Omental fat pad (tissue), 3 donors: ENCODE measurements at regions not wholly inside any gene's neighbourhood (a gene's known extent, or its start where the extent isn't known, plus 50 kb on each side); places are given as distances from the start of the nearest gene placed in this dataset.
"Not testable (repeated sequence)": the region's sequence is repeated elsewhere in the genome, so short reads cannot be mapped to it uniquely, and the experiment has no call there.

Experiments used
- ATAC-seq: fragments of 150-250 bp; one replicate; pipeline ENCODE4 v1.9.1; 2016; ENCODE audit warnings: mild to moderate bottlenecking, moderate library complexity; ENCODE audit not compliant: low FRiP score
- DNase-seq: peaks from one replicate; pipeline ENCODE4 v3.0.0-alpha.2; 2019; ENCODE audit warnings: low spot score
- CTCF ChIP-seq, 3 donors: fragments of 450-650 bp; IDR thresholded peaks; one replicate each; pipeline ENCODE4 v1.5.1; 2016 to 2017; ENCODE audit warnings: antibody characterized with exemption in 3 of 3, mild to moderate bottlenecking in 3 of 3, moderate library complexity in 2 of 3

GRCh38 chr2:62326735-62327134 lies 130.8 kb downstream of the B3GNT2 start:
- ATAC-seq: no peak
- TF ChIP-seq CTCF (IDR thresholded peaks at IDR 0.05): no peak
- DNase-seq: no peak

GRCh38 chr2:62325398-62325797 lies 129.5 kb downstream of the B3GNT2 start:
- ATAC-seq: no peak
- no peak for DNase-seq
- no peak for TF ChIP-seq CTCF (IDR thresholded peaks at IDR 0.05)

- ATAC-seq (no peak), DNase-seq (no peak)
- TF ChIP-seq CTCF (IDR thresholded peaks at IDR 0.05): no peak
These were observed 125.7 kb downstream of the B3GNT2 start for GRCh38 chr2:62321380-62322289.

GRCh38 chr2:62320657-62321357 lies 124.9 kb downstream of the B3GNT2 start:
- ATAC-seq (no peak), DNase-seq (no peak)
- TF ChIP-seq CTCF (IDR thresholded peaks at IDR 0.05): no peak

GRCh38 chr2:62320137-62320536 lies 124.2 kb downstream of the B3GNT2 start:
- not testable (repeated sequence) for ATAC-seq, DNase-seq

- DNase-seq: no peak
- no peak for TF ChIP-seq CTCF (IDR thresholded peaks at IDR 0.05)
- ATAC-seq: no peak
These were observed 123.2 kb downstream of the B3GNT2 start for GRCh38 chr2:62319070-62319469.

GRCh38 chr2:62315476-62315875 lies 119.6 kb downstream of the B3GNT2 start:
- no peak for TF ChIP-seq CTCF (IDR thresholded peaks at IDR 0.05)
- ATAC-seq: no peak
- DNase-seq: no peak
